Hematopoietic multipotent progenitor cell treated with erythropoietin and hydrocortisone succinate and interleukin-3 and kit ligand, for 15 days (in vitro differentiated cells): ENCODE measurements at regions not wholly inside any gene's neighbourhood (a gene's known extent, or its start where the extent isn't known, plus 50 kb on each side); places are given as distances from the start of the nearest gene placed in this dataset.

ENCODE experiments used
- DNase-seq: peaks from one replicate; pipeline ENCODE4 v3.0.0-alpha.2; 2015; ENCODE audit warnings: low spot score

GRCh38 chr6:41404182-41404845, 68.9 kb downstream of the NCR2 start:
- DNase-seq, result no peak

GRCh38 chr6:41405941-41406727, 70.7 kb downstream of the NCR2 start:
- no peak for DNase-seq

GRCh38 chr6:41406728-41407489, 71.5 kb downstream of the NCR2 start:
- no peak for DNase-seq

GRCh38 chr6:41408576-41408975, 73.2 kb downstream of the NCR2 start:
- DNase-seq, result no peak

GRCh38 chr6:41408982-41409381, 73.6 kb downstream of the NCR2 start:
- no peak for DNase-seq

GRCh38 chr6:41409489-41409888, 74.1 kb downstream of the NCR2 start:
- no peak for DNase-seq

- DNase-seq, result no peak
Measured at GRCh38 chr6:41411961-41412360, 76.6 kb downstream of the NCR2 start.

- no peak for DNase-seq
Measured at GRCh38 chr6:41413250-41413649, 77.8 kb downstream of the NCR2 start.

- no peak for DNase-seq
Measured at GRCh38 chr6:41416501-41416837, 81.1 kb downstream of the NCR2 start.

GRCh38 chr6:41418741-41419140, 83.3 kb downstream of the NCR2 start:
- DNase-seq, result no peak

- DNase-seq, result no peak
Measured at GRCh38 chr6:41419385-41419784, 84.0 kb downstream of the NCR2 start.

- DNase-seq, result no peak
Measured at GRCh38 chr6:41420186-41420585, 84.8 kb downstream of the NCR2 start.

GRCh38 chr6:41422161-41422560, 86.8 kb downstream of the NCR2 start:
- no peak for DNase-seq

GRCh38 chr6:41423002-41423401, 87.6 kb downstream of the NCR2 start:
- no peak for DNase-seq

- DNase-seq, result peak; percentile 61
Measured at GRCh38 chr6:41424370-41425058, 89.1 kb downstream of the NCR2 start.

GRCh38 chr6:41425511-41425910, 90.1 kb downstream of the NCR2 start:
- no peak for DNase-seq

GRCh38 chr6:41426438-41426851, 91.0 kb downstream of the NCR2 start:
- no peak for DNase-seq

- DNase-seq, result no peak
Measured at GRCh38 chr6:41426888-41427641, 91.7 kb downstream of the NCR2 start.

- DNase-seq, result no peak
Measured at GRCh38 chr6:41427642-41428335, 92.4 kb downstream of the NCR2 start.

- no peak for DNase-seq
Measured at GRCh38 chr6:41428336-41428995, 93.1 kb downstream of the NCR2 start.
